Retina (tissue), 1 donor: ENCODE measurements at regions not wholly inside any gene's neighbourhood (a gene's known extent, or its start where the extent isn't known, plus 50 kb on each side); places are given as distances from the start of the nearest gene placed in this dataset.
"Not testable (repeated sequence)": the region's sequence is repeated elsewhere in the genome, so short reads cannot be mapped to it uniquely, and the experiment has no call there.

Experiments used
- DNase-seq: peaks from one replicate; pipeline ENCODE4 v3.0.0-alpha.2; 2016

DNA sequence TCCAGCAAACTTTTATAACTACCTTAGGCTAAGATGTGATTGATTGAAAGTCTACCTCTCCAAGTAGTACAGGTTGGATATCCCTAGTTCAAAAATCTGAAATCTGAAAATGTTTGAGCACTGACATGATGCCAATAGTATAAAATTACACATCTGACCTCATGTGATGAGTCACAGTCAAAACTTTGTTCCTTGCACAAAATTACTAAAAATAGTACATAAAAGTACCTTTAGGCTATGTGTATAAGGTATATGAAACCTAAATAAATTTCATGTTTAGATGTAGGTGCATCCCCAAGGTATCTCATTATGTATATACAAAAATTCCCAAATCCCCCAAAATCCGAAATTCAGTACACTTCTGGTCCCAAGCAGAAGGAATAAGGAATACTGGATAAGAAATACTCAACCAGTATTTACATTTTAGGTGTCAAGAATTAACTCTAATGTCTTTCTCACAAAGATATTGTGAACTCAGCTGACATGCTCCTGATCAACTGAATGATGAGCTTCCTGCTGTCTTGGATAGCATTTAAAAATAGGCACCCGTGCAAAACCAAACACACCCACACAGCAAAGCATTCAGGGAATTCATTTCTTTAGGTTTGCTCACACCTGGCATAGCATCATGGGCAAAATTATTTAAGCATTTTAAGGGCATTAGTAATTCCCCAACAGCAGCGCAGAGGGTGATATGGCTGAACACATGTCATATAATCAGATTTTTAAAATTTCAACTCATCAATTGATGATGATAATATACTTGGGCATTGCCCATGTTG lies 497.4 kb upstream of the MEIS1 start:
- DNase-seq = no peak

- DNase-seq = no peak
Observed at GRCh38 chr2:65934992-65935629, 499.8 kb upstream of the MEIS1 start.

DNA sequence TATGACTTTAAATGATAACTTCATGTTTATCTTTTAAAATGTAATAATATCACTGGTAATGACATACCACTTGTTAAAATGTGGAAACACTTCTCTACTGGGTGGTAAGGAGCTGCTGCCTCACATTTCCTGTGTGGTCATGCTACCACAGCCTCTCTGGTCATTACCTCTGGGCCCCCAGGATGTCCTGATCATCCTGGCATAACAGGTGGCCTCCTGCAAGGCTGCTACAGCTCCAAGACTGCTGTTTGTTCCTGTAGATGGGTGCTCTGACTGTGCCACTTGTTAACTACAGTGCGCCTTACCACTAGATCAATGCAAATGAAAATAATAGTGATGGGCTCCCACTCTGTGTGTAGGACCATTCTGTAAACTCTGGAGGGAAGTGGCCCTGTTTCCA lies 500.2 kb upstream of the SPRED2 start:
- DNase-seq = no peak

- DNase-seq = no peak
Observed at GRCh38 chr2:65931056-65931455, 498.7 kb upstream of the SPRED2 start.

GRCh38 chr2:65930259-65930658 lies 497.9 kb upstream of the SPRED2 start:
- no peak for DNase-seq

DNA sequence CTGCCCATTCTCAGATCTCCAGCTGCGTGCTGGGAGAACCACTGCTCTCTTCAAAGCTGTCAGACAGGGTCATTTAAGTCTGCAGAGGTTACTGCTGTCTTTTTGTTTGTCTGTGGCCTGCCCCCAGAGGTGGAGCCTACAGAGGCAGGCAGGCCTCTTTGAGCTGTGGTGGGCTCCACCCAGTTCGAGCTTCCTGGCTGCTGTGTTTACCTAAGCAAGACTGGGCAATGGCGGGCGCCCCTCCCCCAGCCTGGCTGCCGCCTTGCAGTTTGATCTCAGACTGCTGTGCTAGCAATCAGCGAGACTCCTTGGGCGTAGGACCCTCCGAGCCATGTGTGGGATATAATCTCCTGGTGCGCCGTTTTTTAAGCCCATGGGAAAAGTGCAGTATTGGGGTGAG lies 497.3 kb upstream of the SPRED2 start:
- DNase-seq = not testable (repeated sequence)

- DNase-seq = no peak
Observed at GRCh38 chr2:65922794-65923193, 490.4 kb upstream of the SPRED2 start.

GRCh38 chr2:65922030-65922429 lies 489.6 kb upstream of the SPRED2 start:
- DNase-seq = no peak

DNA sequence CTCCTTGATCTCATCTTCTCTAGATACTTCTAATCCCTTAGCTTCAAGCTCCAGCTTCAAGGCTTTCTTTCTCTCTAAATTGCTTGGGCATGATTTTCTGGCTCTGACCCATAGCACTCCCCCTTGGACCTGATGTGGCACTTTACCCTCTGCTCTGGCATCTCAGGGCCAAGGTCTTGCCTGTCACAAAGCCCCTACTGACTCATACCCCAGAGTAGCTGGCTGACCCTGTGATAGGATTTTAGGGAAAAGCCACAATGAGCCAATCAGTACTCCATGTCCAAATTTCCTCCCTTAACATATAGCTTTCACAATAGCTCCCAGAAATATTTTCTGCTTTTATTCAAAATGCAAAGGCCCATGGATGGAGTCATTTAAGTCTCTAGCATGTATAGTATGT lies 488.7 kb upstream of the SPRED2 start:
- DNase-seq = no peak

- no peak for DNase-seq
Observed at GRCh38 chr2:65920659-65921058, 488.3 kb upstream of the SPRED2 start.

DNA sequence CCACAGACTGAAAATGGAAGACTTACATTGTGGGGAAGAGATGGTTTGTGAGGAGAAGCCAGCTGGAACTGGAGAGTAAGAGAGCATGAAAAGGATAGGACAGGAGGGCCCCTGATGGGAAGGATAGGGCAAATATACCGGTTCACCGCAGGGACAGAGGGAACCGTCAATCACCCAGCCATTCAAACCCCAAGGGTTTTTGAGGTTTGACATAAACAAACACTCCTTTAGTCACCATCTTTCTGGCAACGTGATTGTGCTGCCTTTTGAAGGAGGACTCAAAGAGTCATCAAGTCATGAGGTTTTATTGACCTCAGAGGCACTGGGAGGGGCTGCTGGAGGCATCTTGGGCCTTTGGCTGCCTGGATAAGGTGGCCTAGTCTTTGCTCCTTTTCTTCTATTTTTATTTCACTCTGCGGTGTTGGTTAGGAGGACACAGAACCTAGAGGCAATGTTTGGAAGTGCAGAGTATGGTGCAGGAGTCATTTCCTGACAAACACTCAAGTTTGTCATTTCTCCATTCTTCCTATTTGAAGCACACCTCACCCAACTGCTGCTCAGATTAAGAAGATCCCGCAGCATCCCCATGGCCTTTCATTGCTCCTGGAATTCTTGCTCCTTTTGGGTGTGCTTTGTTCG lies 487.3 kb upstream of the SPRED2 start:
- no peak for DNase-seq

GRCh38 chr2:65918760-65919187 lies 486.4 kb upstream of the SPRED2 start:
- DNase-seq = no peak

DNA sequence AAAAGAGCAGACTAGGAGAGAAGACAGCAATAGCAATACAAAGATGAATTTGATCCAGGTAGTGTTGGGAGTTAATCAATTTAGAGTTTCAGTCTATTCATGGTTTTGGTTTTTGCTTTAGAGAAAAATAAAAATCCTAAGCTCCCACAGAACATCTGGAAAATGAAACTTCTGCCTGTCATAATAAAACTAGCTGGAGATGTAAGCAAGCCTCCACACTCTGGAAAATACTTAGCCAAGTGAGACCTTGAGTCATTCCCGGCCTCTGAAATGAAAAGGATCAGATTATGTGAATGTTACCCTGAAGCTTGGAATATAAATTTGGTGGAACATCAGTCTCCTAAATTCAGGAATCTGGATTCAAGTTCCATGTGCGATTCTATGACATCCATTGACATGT lies 485.6 kb upstream of the SPRED2 start:
- DNase-seq = no peak

- no peak for DNase-seq
Observed at GRCh38 chr2:65916785-65917295, 484.4 kb upstream of the SPRED2 start.

DNA sequence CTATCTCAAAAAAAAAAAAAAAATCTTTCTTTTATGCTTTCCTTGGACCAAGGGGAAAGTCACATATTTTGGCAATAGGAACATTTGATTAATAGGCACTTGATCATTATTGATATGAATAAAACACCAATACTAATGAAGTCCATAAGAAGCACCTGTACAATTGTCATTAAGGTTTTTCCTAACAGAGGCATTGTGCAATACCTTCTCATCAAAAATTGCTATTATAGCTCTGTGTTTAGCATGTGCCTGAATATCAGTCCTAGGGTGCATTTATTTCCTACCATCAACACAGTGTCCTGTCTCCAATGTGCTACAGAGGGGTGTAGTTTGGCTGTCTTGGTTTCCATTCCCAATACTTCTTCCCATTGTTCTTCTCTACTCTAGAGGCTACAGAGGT lies 483.8 kb upstream of the SPRED2 start:
- no peak for DNase-seq

DNA sequence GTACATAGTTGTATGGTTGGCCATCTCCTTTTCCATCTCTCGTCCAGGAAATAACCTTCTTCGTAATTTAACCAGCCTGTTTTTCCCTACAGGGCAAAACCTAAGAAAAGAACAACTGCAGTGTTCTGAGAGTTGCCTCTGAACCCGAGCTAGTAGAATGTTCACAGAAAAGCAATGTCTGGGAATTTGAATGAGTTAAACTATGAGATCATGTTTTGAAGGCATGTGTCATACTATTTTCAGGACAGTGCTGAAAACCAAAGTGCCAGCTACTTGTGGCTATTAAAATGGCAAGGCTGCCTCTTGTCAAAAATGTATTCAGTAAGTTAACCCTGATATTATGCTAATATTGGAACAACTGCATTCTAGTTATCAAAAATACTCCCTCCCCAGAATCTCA lies 482.9 kb upstream of the SPRED2 start:
- no peak for DNase-seq

- no peak for DNase-seq
Observed at GRCh38 chr2:65914244-65914786, 481.9 kb upstream of the SPRED2 start.

GRCh38 chr2:65913813-65914212 lies 481.4 kb upstream of the SPRED2 start:
- DNase-seq = peak; percentile 17

DNA sequence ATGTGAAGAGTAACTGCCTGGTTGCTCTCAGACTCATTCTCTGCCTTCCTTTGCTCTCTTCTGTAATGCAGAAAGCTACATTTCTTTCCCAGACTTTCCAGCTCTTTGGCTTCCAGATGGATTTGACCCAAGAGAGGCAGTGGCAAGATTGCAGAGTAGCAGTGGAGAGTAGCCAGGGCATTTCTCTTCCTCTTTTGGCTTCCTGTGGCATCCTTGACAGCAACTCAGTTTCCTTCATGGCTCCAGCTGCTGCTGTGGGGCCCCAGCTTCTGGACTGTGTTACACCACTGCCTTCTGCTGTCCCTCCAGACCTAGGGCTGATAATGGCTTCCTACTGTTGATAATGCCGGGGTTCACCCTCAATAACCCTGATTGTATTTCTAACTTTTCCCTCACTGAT lies 469.4 kb upstream of the SPRED2 start:
- DNase-seq = no peak

DNA sequence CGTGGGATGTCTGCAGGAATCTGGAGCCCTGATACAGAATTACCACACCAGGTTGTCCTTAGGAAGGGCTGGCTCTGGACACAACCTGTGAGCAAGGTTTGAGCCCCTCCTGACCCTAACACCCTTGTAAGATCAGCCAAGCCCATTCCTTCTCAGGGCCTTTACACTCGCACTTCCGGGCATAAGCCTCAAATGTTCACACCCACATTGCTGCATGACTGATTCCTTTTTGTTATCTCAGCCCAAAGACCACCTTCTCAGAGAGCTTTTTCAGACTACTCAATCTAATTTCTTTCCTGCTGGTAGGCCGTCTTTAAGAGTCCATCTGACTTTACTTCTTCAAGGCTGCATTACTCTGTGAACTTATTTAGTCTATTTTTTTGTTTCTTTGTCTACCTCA lies 464.0 kb upstream of the SPRED2 start:
- DNase-seq = no peak

GRCh38 chr2:65890131-65890530 lies 457.7 kb upstream of the SPRED2 start:
- not testable (repeated sequence) for DNase-seq

DNA sequence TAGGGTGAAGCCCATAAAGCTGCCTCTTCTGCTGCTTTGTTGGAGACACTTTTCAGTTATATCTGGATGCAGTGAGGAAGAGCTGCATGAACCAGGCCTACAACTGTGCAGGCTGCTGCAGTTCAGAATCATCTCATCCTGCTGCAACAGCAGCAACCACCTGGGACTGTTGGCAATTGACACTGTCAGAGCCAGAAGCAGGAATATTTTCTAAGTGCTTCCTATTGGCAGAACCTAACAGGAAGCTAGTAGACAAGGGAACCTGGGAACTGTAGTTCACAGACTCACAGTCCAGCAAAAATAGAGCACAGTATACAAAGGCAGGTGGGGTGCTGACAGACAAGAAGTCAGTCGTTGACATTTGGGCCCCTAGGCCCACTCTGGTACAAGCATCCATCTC lies 452.9 kb upstream of the SPRED2 start:
- no peak for DNase-seq

- no peak for DNase-seq
Observed at GRCh38 chr2:65881592-65881991, 449.2 kb upstream of the SPRED2 start.

- DNase-seq = no peak
Observed at GRCh38 chr2:65880436-65880835, 448.0 kb upstream of the SPRED2 start.
